B cell (primary cell): ENCODE measurements at regions not wholly inside any gene's neighbourhood (a gene's known extent, or its start where the extent isn't known, plus 50 kb on each side); places are given as distances from the start of the nearest gene placed in this dataset.
"Not testable (repeated sequence)": the region's sequence is repeated elsewhere in the genome, so short reads cannot be mapped to it uniquely, and the experiment has no call there.

Experiments used
- CTCF ChIP-seq: fragments of 200-600 bp; IDR thresholded peaks from one replicate; pipeline ENCODE4 v1.8.0; 2022; ENCODE audit warnings: antibody characterized with exemption, mild to moderate bottlenecking
- EZH2 ChIP-seq: IDR thresholded peaks from 2 replicates; pipeline ENCODE4 v1.6.1; 2012; ENCODE audit warnings: borderline replicate concordance, low read depth, mild to moderate bottlenecking, moderate library complexity, low read length; ENCODE audit not compliant: insufficient read depth, poor library complexity, severe bottlenecking

- TF ChIP-seq CTCF, EZH2: not testable (repeated sequence)
Measured at GRCh38 chr17:21768244-21768643, 75.9 kb downstream of the KCNJ18 start.
